ENCODE measurements at regions not wholly inside any gene's neighbourhood (a gene's known extent, or its start where the extent isn't known, plus 50 kb on each side); places are given as distances from the start of the nearest gene placed in this dataset.

DNA sequence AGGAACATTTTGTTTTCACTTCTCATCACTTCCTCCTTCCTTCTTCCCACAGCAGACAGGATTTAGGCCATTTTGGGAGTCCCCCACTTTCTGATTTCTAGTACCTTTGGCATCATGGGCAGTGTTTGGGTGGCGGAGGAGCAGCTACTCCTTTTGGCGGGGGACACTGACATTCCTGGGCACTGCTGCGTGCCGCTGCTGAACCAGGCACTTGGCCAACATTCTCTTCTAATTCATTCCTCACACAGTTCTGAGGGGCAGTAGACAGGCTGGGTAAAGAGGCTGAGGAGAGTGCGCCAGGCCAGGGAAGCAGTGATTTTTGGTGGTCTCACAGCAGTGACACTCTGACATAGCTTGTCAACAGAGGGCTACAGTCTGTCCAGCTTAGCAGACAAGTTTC, 270.2 kb downstream of the LOXHD1 start:
- ATAC-seq (ENCODE audit: low read depth in 2 of 2) = no peak
- peaks cover 0 to 2% (median 0%) of the 10 kb centered on the region in 7 donors for H3K9me3 Mint-ChIP-seq
- no peak for DNase-seq
- H3K4me3 Mint-ChIP-seq = no peak overlapping the region
- peaks cover 6 to 21% (median 14%) of the 10 kb centered on the region in 3 donors for H3K27me3 Mint-ChIP-seq
- H3K27ac Mint-ChIP-seq = no peak overlapping the region
- H3K36me3 Mint-ChIP-seq = no peaks in the 10 kb centered on the region
- H3K4me1 Mint-ChIP-seq = peaks cover 0 to 3% (median 0%) of the 10 kb centered on the region in 3 donors

DNA sequence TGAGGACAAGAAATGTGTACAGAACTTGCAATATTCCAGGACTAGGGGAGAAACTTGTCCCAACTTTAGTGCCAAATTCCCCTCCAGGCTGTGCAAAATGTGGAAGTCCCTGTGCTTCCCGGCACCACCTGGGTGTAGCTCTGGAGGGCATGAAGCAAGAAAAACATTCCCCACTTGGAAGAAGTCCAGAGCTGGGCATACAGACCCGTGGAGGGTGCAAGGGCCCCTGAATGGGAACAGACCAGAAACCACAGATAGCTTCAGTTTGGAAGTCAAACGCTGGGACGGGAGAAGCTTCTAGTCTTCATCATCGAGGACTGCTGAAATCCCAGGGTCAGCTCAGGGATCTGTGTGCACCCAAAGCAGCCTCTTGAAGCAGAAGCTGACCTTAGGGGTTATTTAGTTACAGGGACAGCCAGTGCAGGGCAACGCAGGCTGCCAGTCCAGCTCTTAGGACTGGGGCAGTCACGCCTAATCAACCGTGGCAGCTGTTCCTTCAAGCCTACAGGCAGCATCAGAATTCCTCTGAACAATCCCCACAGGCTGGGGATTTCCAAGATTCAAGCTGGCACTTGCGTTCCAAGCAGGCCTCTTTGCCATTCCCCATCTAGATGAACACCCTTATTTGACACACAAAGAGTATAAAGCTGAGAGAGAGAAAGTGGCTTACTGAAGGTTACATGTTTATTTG, 269.4 kb downstream of the LOXHD1 start:
- no peak overlapping the region for H3K27ac Mint-ChIP-seq

DNA sequence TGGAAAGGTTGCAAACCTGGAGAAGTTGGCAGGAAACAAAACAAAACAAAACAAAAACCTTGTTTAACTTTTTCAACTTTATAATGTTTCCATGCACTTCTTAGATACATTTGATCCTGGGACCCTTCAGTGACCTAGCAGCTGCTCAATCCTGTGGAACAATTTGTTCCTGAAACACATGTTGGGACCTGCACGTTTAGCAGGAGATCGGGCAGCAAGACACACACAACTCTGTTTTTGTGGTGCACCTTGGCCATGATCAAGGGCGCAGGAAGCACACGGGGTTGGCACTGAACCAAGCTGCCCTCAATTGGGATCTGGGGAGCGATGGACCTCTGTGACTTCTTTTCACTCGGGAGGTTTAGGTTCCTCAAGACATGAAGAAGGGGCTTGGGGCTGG, 268.7 kb downstream of the LOXHD1 start:
- DNase-seq (no peak), ATAC-seq (ENCODE audit: low read depth in 2 of 2) (no peak)
- Mint-ChIP-seq H3K27ac (no peak overlapping the region), H3K9me3 (peaks cover 0 to 2% (median 0%) of the 10 kb centered on the region in 7 donors), H3K27me3 (peaks cover 0 to 21% (median 7%) of the 10 kb centered on the region in 3 donors), H3K4me3 (no peak overlapping the region), H3K4me1 (peaks cover 0 to 3% (median 0%) of the 10 kb centered on the region in 3 donors), H3K36me3 (no peaks in the 10 kb centered on the region)

More for the DNA sequence above, 269.4 kb downstream of the LOXHD1 start:
- ATAC-seq (ENCODE audit: low read depth in 2 of 2) (no peak), DNase-seq (no peak)
- Mint-ChIP-seq H3K9me3 (peaks cover 0 to 2% (median 0%) of the 10 kb centered on the region in 7 donors), H3K27me3 (peaks cover under 1 to 21% (median 12%) of the 10 kb centered on the region in 3 donors), H3K4me3 (no peak overlapping the region), H3K36me3 (no peaks in the 10 kb centered on the region), H3K4me1 (peaks cover 0 to 3% (median 0%) of the 10 kb centered on the region in 3 donors)

DNA sequence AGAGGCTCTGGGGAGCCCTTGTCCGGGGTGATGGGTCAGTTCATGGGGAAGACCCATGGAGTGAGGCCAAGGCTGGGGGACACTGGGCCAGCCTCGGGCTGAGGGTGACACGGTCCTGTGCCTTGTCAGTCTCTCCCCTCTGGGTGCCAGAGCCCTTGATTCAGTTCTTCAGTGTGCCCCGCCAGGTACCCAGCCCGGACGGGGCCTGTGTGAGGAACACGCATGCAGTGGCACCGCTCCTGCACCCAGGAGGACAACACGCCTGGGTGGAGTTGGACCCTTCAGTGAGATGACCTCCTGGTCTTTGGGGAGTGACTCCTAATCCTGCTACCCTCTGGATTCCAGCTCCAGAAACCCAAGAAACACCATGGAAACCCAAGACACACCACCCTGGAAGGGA, 264.4 kb downstream of the LOXHD1 start:
- no peaks in the 10 kb centered on the region for H3K9me3 Mint-ChIP-seq
- DNase-seq = no peak
- no peak for ATAC-seq (ENCODE audit: low read depth in 2 of 2)
- no peak overlapping the region for H3K4me3 Mint-ChIP-seq
- H3K27ac Mint-ChIP-seq = no peak overlapping the region
- no peaks in the 10 kb centered on the region for H3K36me3 Mint-ChIP-seq
- H3K4me1 Mint-ChIP-seq = peaks cover 0 to 4% (median 3%) of the 10 kb centered on the region in 3 donors
- H3K27me3 Mint-ChIP-seq = peaks cover 0 to 7% (median 4%) of the 10 kb centered on the region in 3 donors

DNA sequence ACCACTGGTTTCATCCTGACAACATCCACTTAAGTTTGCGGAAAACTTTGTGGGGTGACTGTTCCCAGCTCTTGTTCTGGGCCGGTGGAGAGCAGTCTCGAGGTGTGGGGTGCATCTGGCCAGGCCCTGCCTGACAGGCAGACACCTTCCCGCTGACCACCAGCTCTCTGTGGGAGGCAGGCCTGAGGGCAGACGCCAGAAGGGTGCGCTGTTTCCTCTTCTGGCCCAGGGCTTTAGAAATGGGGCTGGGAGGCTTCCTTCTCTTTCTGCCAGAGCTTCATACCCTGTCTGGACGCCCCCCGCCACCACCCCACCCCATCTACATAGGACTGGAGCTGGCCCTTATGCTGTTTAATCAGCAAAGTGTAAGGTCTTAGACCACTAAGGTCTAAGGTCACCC, 263.8 kb downstream of the LOXHD1 start:
- H3K27ac Mint-ChIP-seq = no peak overlapping the region
- peaks cover 0 to 9% (median 6%) of the 10 kb centered on the region in 3 donors for H3K4me1 Mint-ChIP-seq
- peaks cover 6 to 11% (median 7%) of the 10 kb centered on the region in 3 donors for H3K27me3 Mint-ChIP-seq
- no peak overlapping the region for H3K4me3 Mint-ChIP-seq
- no peaks in the 10 kb centered on the region for H3K36me3 Mint-ChIP-seq
- no peak for DNase-seq
- H3K9me3 Mint-ChIP-seq = peaks cover 0 to 4% (median 0%) of the 10 kb centered on the region in 7 donors
- ATAC-seq (ENCODE audit: low read depth in 2 of 2) = no peak

DNA sequence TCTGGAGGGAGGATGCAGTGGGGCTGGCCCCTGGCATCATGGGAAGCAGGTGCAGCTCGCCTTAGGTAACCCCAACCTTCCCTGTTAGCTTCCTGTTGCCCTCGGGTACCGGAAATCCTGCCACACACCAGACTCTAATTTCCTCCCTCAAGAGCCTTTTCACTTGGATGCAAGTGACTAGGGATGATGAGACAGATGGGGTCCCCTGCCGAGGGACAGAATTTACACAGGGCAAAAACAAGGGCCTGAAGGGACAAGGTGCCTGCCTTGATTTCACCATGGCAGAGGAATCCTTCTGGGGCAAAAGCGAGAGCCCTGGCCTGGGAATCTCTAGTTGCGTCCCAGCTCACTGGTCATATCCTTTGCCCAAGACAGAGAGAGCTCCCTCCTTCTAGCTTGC, 263.1 kb downstream of the LOXHD1 start:
- H3K4me3 Mint-ChIP-seq = no peak overlapping the region
- peaks cover 0 to 9% (median 6%) of the 10 kb centered on the region in 3 donors for H3K4me1 Mint-ChIP-seq

DNA sequence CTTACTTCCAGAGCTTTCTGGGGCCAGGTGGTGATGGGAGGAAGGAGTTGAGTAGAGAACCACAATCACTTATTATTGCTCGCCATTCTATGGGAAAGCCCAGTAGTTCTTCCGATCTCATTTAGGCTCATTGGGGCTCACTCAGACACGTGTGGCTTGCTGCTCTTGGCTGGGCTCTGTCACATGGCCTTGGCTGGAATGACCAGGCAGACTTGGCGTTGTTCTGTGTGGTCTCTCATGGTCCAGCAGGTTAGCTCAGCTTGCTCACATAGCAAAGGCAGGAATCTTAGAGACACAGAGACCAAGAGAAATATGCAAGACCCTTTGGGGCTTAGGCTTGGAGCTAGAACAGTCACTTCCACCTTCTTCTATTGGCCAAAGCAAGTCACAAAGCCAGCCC, 261.2 kb downstream of the LOXHD1 start:
- peaks cover 0 to 16% (median 6%) of the 10 kb centered on the region in 3 donors for H3K4me1 Mint-ChIP-seq

More for the DNA sequence above, 263.1 kb downstream of the LOXHD1 start:
- H3K27ac Mint-ChIP-seq = no peak overlapping the region
- no peak for ATAC-seq (ENCODE audit: low read depth in 2 of 2)
- H3K9me3 Mint-ChIP-seq = peaks cover 0 to 4% (median 0%) of the 10 kb centered on the region in 7 donors
- H3K36me3 Mint-ChIP-seq = no peaks in the 10 kb centered on the region
- DNase-seq = no peak
- peaks cover 7 to 14% (median 7%) of the 10 kb centered on the region in 3 donors for H3K27me3 Mint-ChIP-seq

DNA sequence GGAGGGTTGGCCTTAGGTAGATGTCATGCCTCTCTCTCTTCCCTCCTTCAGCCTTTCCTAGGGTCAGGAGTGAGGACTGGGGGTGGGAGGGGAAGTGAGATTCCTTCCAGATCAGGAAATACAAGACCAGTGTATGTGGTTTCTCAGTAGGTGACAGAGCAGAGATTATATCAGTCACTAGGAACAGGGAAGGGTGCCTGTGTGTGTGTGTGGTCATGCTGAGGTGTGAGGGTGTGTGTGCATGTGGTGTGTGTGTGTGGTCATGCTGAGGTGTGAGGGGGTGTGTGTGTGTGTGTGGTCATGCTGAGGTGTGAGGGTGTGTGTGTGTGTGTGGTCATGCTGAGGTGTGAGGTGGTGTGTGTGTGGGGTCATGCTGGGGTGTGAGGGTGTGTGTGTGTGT, 259.8 kb downstream of the LOXHD1 start:
- Mint-ChIP-seq H3K36me3 (no peaks in the 10 kb centered on the region), H3K27me3 (peaks cover 7 to 22% (median 7%) of the 10 kb centered on the region in 3 donors), H3K9me3 (peaks cover 0 to 4% (median 0%) of the 10 kb centered on the region in 7 donors), H3K27ac (no peak overlapping the region), H3K4me1 (peaks cover 0 to 16% (median 6%) of the 10 kb centered on the region in 3 donors), H3K4me3 (peak overlapping the region in 1 of 8 donors; percentile 25)
- DNase-seq (no peak), ATAC-seq (ENCODE audit: low read depth in 2 of 2) (no peak)

More for the DNA sequence above, 261.2 kb downstream of the LOXHD1 start:
- Mint-ChIP-seq H3K27me3 (peaks cover 7 to 22% (median 7%) of the 10 kb centered on the region in 3 donors), H3K9me3 (peaks cover 0 to 4% (median 0%) of the 10 kb centered on the region in 7 donors), H3K27ac (no peak overlapping the region), H3K36me3 (no peaks in the 10 kb centered on the region), H3K4me3 (no peak overlapping the region)
- ATAC-seq (ENCODE audit: low read depth in 2 of 2) (no peak), DNase-seq (no peak)

DNA sequence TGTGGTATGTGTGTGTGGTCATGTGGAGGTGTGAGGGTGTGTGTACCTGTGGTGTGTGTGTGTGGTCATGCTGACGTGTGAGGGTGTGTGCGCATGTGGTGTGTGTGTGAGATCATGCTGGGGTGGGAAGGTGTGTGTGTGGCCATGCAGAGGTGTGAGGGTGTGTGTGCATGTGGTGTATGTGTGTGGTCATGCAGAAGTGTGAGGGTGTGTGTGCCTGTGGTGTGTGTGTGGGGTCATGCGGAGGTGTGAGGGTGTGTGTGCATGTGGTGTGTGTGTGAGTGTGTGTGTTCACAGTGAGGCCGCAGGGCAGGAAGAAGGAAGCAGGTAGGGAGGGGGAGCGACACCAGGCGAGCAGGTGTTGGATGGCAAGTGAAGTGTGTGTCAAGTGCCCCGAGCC, 259.0 kb downstream of the LOXHD1 start:
- ATAC-seq (ENCODE audit: low read depth in 2 of 2) = no peak
- Mint-ChIP-seq H3K4me3 (no peak overlapping the region), H3K9me3 (peaks cover 0 to 4% (median 0%) of the 10 kb centered on the region in 7 donors), H3K27ac (peak overlapping the region in 1 of 6 donors; percentile 56), H3K36me3 (no peaks in the 10 kb centered on the region), H3K27me3 (peaks cover 7 to 22% (median 7%) of the 10 kb centered on the region in 3 donors), H3K4me1 (peaks cover 0 to 16% (median 6%) of the 10 kb centered on the region in 3 donors)
- no peak for DNase-seq

DNA sequence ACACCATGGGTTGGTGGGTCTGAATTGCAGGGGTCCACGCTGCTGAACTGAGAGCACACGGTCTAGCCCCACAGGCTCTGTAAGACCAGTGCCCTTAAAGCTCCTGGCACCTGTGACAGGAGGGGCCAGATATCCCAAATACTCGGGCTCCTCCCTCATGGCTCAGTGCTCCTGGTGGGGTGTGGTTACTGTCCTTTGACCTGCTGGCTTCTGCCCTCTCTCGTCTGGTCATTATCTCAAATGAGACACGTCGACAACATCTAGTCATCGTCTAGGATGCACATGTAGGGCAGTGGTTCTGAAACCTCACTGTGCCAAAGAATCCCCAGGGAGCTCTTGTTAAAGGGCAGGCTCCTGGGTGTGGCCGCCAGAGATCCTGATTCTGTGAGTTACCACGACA, 258.4 kb downstream of the LOXHD1 start:
- Mint-ChIP-seq H3K4me1 (peaks cover 0 to 16% (median 6%) of the 10 kb centered on the region in 3 donors), H3K9me3 (peaks cover 0 to 4% (median 0%) of the 10 kb centered on the region in 7 donors), H3K27me3 (peaks cover 7 to 22% (median 7%) of the 10 kb centered on the region in 3 donors), H3K4me3 (no peak overlapping the region), H3K27ac (no peak overlapping the region), H3K36me3 (no peaks in the 10 kb centered on the region)
- DNase-seq (no peak), ATAC-seq (ENCODE audit: low read depth in 2 of 2) (no peak)

DNA sequence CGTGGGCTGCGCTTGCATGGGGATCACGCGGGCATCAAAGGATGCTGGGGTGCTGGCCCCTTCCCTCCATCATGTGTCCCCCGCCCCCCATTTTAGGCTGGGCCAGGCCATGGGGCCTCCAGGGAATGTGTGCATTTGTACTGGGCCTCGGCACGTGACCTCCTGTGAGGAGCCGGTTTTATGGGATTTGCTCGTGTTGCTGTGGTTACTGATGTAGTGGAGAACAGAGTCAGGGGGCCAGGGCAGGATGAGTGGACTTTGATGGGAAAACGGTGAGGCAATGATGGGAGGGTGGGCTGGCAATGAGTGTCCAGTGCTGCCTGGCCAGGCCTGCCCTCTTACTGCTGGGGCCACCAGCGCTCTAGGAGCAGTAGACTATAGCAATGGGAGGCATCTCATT, 257.7 kb downstream of the LOXHD1 start:
- peaks cover 7 to 23% (median 7%) of the 10 kb centered on the region in 3 donors for H3K27me3 Mint-ChIP-seq

DNA sequence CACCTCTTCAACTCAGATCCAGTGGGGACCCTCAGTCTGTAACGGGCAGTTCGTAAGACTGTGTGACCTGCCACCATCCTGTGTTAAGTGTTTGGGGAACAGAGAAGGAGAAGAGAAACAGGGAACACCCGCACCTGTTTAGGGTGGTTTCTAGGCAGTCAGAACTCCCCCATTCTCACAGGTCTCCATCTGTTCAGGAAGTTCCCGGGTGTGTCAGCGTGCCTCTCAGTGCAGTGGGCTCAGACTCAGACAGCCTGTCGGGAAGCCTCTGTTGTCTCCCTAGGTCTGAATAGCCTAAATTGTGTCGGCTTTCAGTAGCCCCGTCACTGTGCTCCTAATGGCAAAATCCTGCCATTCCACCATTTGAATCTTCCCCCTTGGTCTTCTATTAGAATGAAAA, 256.6 kb downstream of the LOXHD1 start:
- peak overlapping the region in 1 of 6 donors; percentile 10 for H3K27ac Mint-ChIP-seq

More for the DNA sequence above, 257.7 kb downstream of the LOXHD1 start:
- Mint-ChIP-seq H3K4me1 (peaks cover 0 to 16% (median 6%) of the 10 kb centered on the region in 3 donors), H3K4me3 (no peak overlapping the region), H3K27ac (no peak overlapping the region), H3K36me3 (no peaks in the 10 kb centered on the region), H3K9me3 (peaks cover 0 to 4% (median 0%) of the 10 kb centered on the region in 7 donors)
- no peak for ATAC-seq (ENCODE audit: low read depth in 2 of 2)
- DNase-seq = no peak

DNA sequence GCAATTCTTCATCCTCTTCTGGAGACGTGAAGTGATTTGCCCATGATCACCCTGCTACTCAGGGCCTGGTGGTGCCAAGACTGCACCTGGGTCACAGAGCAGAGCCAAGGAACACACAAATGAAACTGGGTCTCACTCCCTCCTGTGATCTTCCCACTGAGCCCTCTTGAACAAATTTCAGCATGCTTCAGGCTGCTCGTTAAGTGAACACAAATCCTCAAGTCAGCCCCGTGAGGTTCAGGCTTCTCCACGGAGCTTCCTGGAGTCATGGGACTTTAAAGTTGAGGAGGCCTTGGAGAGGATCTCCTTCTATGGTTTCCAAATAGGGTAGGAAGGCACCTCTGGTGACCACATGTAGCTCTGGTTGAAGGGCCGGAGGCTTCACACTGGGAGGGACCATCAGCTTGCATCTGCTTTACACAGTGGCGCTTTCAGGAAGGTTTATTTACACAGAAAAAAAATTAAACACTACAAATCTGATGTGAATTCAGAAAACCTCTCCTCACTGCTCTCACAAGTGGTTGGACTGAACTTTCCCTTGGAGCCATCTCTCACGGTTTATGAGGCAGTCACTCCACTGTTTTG, 255.4 kb downstream of the LOXHD1 start:
- no peak overlapping the region for H3K4me3 Mint-ChIP-seq
- DNase-seq (no peak), ATAC-seq (ENCODE audit: low read depth in 2 of 2) (no peak)
- peaks cover 0 to 16% (median 6%) of the 10 kb centered on the region in 3 donors for H3K4me1 Mint-ChIP-seq
- no peak overlapping the region for H3K27ac Mint-ChIP-seq
- H3K9me3 Mint-ChIP-seq = peaks cover 0 to 4% (median 0%) of the 10 kb centered on the region in 7 donors
- H3K36me3 Mint-ChIP-seq = no peaks in the 10 kb centered on the region
- peaks cover 11 to 37% (median 18%) of the 10 kb centered on the region in 3 donors for H3K27me3 Mint-ChIP-seq

More for the DNA sequence above, 256.6 kb downstream of the LOXHD1 start:
- ATAC-seq (ENCODE audit: low read depth in 2 of 2) (no peak), DNase-seq (no peak)
- H3K36me3 Mint-ChIP-seq = no peaks in the 10 kb centered on the region
- H3K4me3 Mint-ChIP-seq = no peak overlapping the region
- peaks cover 0 to 16% (median 6%) of the 10 kb centered on the region in 3 donors for H3K4me1 Mint-ChIP-seq
- H3K27me3 Mint-ChIP-seq = peaks cover 11 to 33% (median 18%) of the 10 kb centered on the region in 3 donors
- H3K9me3 Mint-ChIP-seq = peaks cover 0 to 4% (median 0%) of the 10 kb centered on the region in 7 donors

Data from naive B cell (primary cell).